Activated T-helper 1 cell treated with anti-CD3 and anti-CD28 coated beads, Interleukin-12 subunit alpha, Interleukin-12 subunit beta, Interleukin-2, Interleukin-4 antibody, amounts not matched to agents 30 ng/mL and 10 ng/mL and 1 ng/mL, durations not matched to agents 14 hours and 24 hours and 36 hours (primary cell): ENCODE measurements at regions not wholly inside any gene's neighbourhood (a gene's known extent, or its start where the extent isn't known, plus 50 kb on each side); places are given as distances from the start of the nearest gene placed in this dataset.

Source experiments
- DNase-seq: peaks from one replicate; pipeline ENCODE4 v3.0.0; 2021; ENCODE audit warnings: low spot score
- H3K27ac Mint-ChIP-seq: one replicate; pipeline ENCODE4 v1.8.0; 2021; ENCODE audit warnings: mild to moderate bottlenecking, mixed read lengths
- H3K27me3 Mint-ChIP-seq: one replicate; pipeline ENCODE4 v1.8.0; 2022; ENCODE audit warnings: mild to moderate bottlenecking, moderate library complexity, mixed read lengths; ENCODE audit not compliant: insufficient read depth
- H3K36me3 Mint-ChIP-seq: one replicate; pipeline ENCODE4 v1.8.0; 2021; ENCODE audit warnings: low read depth, mixed read lengths
- H3K4me1 Mint-ChIP-seq: one replicate; pipeline ENCODE4 v1.8.0; 2021; ENCODE audit warnings: low read depth, mixed read lengths
- H3K4me3 Mint-ChIP-seq: one replicate; pipeline ENCODE4 v1.8.0; 2021; ENCODE audit warnings: mild to moderate bottlenecking, moderate library complexity, mixed read lengths
- H3K9me3 Mint-ChIP-seq: one replicate; pipeline ENCODE4 v1.8.0; 2021; ENCODE audit warnings: mixed read lengths
- intact Hi-C: fragments of 100-400 bp; cut with micrococcal nuclease; formaldehyde crosslinking; loops from one replicate; pipeline ENCODE4 v1.15.1; 2024

- Mint-ChIP-seq H3K27ac (no peak overlapping the region), H3K36me3 (no peaks in the 10 kb centered on the region), H3K4me1 (no peaks in the 10 kb centered on the region), H3K9me3 (peaks cover 32% of the 10 kb centered on the region), H3K27me3 (no peaks in the 10 kb centered on the region), H3K4me3 (no peak overlapping the region)
- DNase-seq = no peak
- intact Hi-C loops = no loop called here
Observed at GRCh38 chr2:81835321-81836000, 1530.9 kb upstream of the LRRTM1 start.

GRCh38 chr2:81786811-81787210 is 1482.3 kb upstream of the LRRTM1 start:
- H3K4me3 Mint-ChIP-seq = no peak overlapping the region
- H3K27ac Mint-ChIP-seq = no peak overlapping the region
- DNase-seq = no peak
- H3K4me1 Mint-ChIP-seq = no peaks in the 10 kb centered on the region
- intact Hi-C loops = no loop called here
- peaks cover 20% of the 10 kb centered on the region for H3K9me3 Mint-ChIP-seq
- no peaks in the 10 kb centered on the region for H3K36me3 Mint-ChIP-seq
- no peaks in the 10 kb centered on the region for H3K27me3 Mint-ChIP-seq

DNA sequence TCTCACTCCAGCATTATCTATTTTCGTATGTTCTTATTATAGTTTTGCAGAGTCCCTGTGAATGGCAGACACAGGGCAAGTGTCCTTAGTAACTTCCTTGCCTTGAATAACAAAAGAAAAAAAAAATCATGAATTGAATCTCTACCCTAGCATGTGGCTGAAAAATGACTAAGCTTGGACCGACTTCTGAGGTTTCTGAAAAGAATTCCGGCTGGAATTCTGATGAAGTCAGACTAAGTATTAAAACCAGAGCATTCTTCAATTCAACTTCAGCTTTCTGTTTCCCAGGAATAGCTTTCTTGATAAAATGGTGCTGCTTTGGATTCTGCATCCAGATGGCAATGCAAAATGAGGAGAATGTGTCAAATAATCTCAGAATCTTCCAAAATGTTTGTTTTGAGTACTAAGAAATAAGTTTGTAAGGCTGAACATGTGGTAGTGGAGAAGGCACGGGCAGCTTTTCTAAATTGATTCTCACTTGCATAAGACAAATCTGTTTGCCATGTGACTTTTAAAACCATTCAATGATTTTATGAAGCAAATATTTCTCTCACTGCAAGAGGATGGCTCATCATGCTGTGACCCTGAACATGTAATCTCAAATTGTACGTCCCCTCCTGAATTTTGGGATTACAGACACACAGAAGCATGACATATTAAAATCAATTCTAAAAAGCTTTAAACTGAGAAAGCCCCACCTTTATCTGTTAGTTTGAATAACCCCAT is 1462.8 kb upstream of the LRRTM1 start:
- no peak overlapping the region for H3K4me3 Mint-ChIP-seq
- H3K9me3 Mint-ChIP-seq = peaks cover 12% of the 10 kb centered on the region
- H3K36me3 Mint-ChIP-seq = no peaks in the 10 kb centered on the region
- intact Hi-C loops = no loop called here
- no peaks in the 10 kb centered on the region for H3K27me3 Mint-ChIP-seq
- no peak overlapping the region for H3K27ac Mint-ChIP-seq
- no peaks in the 10 kb centered on the region for H3K4me1 Mint-ChIP-seq
- DNase-seq = no peak

DNA sequence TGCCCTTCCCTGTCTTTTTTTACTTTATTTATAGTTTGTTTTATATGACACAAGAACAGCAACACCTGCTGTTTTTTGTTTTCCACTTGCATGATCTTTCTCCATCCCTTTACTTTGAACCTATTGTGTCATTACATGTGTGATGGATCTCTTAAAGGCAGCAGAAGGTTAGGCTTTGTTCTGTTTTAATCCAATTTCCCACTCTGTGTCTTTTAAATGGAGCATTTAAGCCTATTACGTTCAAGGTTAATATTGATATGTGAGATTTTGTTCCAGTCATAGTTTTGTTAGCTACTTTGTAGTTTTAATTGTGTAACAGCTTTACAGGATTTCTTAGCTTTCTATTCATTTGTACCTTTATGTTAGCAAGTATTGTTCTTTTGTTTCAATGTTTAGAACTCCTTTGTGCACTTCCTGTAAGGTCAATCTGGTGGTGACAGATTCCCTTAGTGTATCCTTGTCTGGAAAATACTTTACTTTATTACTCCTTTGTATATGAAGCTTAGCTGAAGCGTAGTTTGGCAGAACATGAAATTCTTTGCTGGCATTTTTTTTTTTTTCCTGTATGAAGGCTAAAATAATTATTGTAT is 1443.0 kb upstream of the LRRTM1 start:
- Mint-ChIP-seq H3K36me3 (no peaks in the 10 kb centered on the region), H3K27me3 (no peaks in the 10 kb centered on the region), H3K27ac (no peak overlapping the region)

DNA sequence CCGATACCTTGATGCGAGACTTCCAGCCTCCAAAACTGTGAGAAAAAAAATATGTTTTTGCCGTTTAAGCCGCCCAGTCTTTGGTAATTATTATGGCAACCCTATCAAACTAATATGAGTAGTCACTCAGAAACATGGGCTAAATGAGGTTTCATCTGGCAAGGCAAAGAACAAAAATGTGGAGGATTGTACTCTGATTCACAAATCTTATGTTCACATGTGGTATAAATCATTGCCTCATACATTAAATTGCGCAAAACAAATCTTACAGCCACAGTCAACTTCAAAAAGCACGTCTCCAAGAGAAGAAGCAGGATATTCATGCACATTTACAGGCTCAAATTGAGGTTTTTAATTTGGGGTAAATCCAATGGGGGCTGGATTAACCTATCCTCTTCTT is 1435.4 kb upstream of the LRRTM1 start:
- Mint-ChIP-seq H3K27ac (no peak overlapping the region), H3K4me1 (no peaks in the 10 kb centered on the region), H3K4me3 (no peak overlapping the region), H3K27me3 (no peaks in the 10 kb centered on the region), H3K36me3 (no peaks in the 10 kb centered on the region), H3K9me3 (peaks cover 19% of the 10 kb centered on the region)
- DNase-seq = no peak
- intact Hi-C loops = no loop called here

More for the DNA sequence above, 1443.0 kb upstream of the LRRTM1 start:
- intact Hi-C loops = no loop called here
- Mint-ChIP-seq H3K4me3 (no peak overlapping the region), H3K4me1 (no peaks in the 10 kb centered on the region), H3K9me3 (peaks cover 13% of the 10 kb centered on the region)
- DNase-seq = no peak

DNA sequence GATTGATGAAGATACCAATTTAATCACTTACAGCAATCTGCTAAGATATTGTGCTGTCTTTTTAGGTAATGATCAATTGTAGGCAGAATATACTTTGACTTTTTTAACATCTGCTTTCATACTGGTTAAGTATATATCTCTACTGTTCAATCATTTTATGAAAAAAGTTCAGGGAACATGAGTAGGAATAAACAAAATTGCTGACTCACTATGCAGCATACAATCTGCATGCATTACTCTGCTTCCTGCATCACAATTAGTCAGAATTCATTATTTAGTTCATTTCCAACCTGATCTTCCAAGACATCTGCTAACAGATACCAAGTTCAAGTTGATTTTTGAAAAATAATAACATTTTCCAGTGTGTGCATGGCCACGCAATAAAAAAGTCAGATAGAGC is 1430.4 kb upstream of the LRRTM1 start:
- DNase-seq = no peak
- intact Hi-C loops = no loop called here
- H3K27me3 Mint-ChIP-seq = no peaks in the 10 kb centered on the region
- H3K36me3 Mint-ChIP-seq = no peaks in the 10 kb centered on the region
- no peak overlapping the region for H3K4me3 Mint-ChIP-seq
- no peak overlapping the region for H3K27ac Mint-ChIP-seq
- H3K9me3 Mint-ChIP-seq = peaks cover 15% of the 10 kb centered on the region
- H3K4me1 Mint-ChIP-seq = no peaks in the 10 kb centered on the region

DNA sequence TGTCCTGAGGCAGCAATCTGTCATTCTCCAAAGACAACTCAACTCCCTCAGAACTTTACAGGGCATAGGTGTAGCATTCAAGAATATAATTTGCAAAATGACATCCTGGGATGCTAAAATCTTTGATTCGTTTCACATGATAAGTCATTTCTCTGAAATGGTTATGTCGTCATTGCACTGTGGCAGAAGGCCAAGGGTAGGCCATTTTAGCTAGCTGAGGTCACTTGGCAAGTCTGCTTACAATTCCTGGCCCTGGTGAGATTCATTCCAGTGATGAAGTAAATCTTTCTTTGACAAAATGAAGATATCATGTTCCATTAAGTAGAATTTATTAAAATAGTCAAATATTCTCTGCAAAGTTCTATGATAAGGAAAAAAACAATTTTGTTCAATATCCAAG is 1410.3 kb upstream of the LRRTM1 start:
- Mint-ChIP-seq H3K36me3 (no peaks in the 10 kb centered on the region), H3K4me1 (no peaks in the 10 kb centered on the region), H3K27ac (no peak overlapping the region), H3K27me3 (no peaks in the 10 kb centered on the region), H3K4me3 (no peak overlapping the region), H3K9me3 (peaks cover 34% of the 10 kb centered on the region)
- DNase-seq = no peak
- intact Hi-C loops = no loop called here

- H3K4me3 Mint-ChIP-seq = no peak overlapping the region
- no peak for DNase-seq
- H3K4me1 Mint-ChIP-seq = no peaks in the 10 kb centered on the region
- no peaks in the 10 kb centered on the region for H3K27me3 Mint-ChIP-seq
- H3K9me3 Mint-ChIP-seq = peaks cover 18% of the 10 kb centered on the region
- no peak overlapping the region for H3K27ac Mint-ChIP-seq
- H3K36me3 Mint-ChIP-seq = no peaks in the 10 kb centered on the region
- intact Hi-C loops = no loop called here
Observed at GRCh38 chr2:81706856-81707255, 1402.3 kb upstream of the LRRTM1 start.

DNA sequence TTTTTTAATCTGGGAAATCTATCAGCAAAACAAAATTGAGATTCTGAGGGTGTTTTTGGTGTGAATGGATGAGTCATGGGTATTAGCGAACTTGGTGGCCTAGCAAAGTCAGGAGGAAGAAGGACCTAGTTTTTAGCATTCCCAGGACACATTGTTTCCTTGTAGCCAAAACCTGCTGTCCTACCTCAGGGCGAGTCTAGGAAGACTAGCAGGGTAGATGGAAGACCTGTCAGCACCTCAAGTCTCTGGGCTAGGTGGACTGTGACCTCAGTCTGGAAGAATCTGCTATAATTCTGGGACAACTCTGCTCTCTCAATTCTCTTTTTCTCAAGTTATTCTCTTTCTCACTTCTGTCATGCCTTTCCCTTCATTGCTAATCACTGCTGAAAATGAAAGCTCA is 1399.3 kb upstream of the LRRTM1 start:
- Mint-ChIP-seq H3K4me3 (no peak overlapping the region), H3K4me1 (no peaks in the 10 kb centered on the region), H3K36me3 (no peaks in the 10 kb centered on the region), H3K27me3 (no peaks in the 10 kb centered on the region), H3K9me3 (peaks cover 8% of the 10 kb centered on the region), H3K27ac (no peak overlapping the region)
- intact Hi-C loops = no loop called here
- DNase-seq = no peak

DNA sequence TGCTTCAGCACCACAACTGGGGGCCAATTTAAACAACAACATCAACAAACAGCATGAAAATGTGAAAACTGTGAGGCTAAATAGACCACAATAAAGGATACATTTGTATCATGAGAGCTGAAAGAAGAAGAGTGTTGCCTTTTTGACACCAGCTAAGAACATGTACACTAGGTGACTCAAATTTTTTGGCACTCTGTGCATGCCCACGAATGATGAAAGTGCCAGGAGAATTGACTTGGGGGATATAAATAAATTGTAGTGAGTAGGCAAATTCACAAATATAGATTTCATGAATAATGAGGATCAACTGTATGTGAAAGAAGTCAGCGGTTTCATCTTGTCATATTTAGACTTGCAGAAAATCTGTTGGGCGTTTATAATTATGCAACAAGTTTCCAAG is 1388.0 kb upstream of the LRRTM1 start:
- intact Hi-C loops = no loop called here
- Mint-ChIP-seq H3K9me3 (peaks cover 27% of the 10 kb centered on the region), H3K4me1 (no peaks in the 10 kb centered on the region), H3K36me3 (no peaks in the 10 kb centered on the region), H3K27me3 (no peaks in the 10 kb centered on the region), H3K4me3 (no peak overlapping the region), H3K27ac (no peak overlapping the region)
- no peak for DNase-seq

GRCh38 chr2:81675641-81676040 is 1371.1 kb upstream of the LRRTM1 start:
- Mint-ChIP-seq H3K9me3 (peaks cover 7% of the 10 kb centered on the region), H3K4me3 (no peak overlapping the region), H3K27ac (no peak overlapping the region), H3K4me1 (no peaks in the 10 kb centered on the region), H3K36me3 (no peaks in the 10 kb centered on the region), H3K27me3 (no peaks in the 10 kb centered on the region)
- intact Hi-C loops = no loop called here
- DNase-seq = no peak

DNA sequence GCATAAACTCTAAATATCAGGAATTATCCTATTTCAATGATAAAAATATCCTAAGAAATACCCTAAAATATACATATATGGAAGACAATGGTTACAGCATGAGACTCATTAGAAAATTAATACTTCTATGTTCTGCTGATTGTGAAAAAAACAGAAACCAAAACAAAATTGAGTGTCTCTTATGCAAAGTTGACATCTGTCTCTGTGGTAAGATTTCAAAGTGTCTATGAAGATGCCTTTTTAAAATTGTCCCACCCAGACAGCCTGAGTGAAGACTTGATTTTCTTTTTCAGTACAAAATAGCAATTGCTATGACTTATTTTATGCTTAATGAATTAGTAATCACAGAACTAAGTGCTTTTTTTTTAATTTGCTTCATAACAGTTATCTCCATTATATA is 1368.4 kb upstream of the LRRTM1 start:
- Mint-ChIP-seq H3K4me1 (no peaks in the 10 kb centered on the region), H3K27me3 (no peaks in the 10 kb centered on the region), H3K27ac (no peak overlapping the region), H3K36me3 (no peaks in the 10 kb centered on the region), H3K4me3 (no peak overlapping the region), H3K9me3 (no peaks in the 10 kb centered on the region)
- no peak for DNase-seq
- intact Hi-C loops = no loop called here

GRCh38 chr2:81672516-81672915 is 1368.0 kb upstream of the LRRTM1 start:
- Mint-ChIP-seq H3K4me1 (no peaks in the 10 kb centered on the region), H3K27me3 (no peaks in the 10 kb centered on the region), H3K36me3 (no peaks in the 10 kb centered on the region), H3K9me3 (no peaks in the 10 kb centered on the region), H3K4me3 (no peak overlapping the region), H3K27ac (no peak overlapping the region)
- no peak for DNase-seq
- intact Hi-C loops = no loop called here
